OCI-LY1 (cell line): ENCODE measurements at regions not wholly inside any gene's neighbourhood (a gene's known extent, or its start where the extent isn't known, plus 50 kb on each side); places are given as distances from the start of the nearest gene placed in this dataset.

Source experiments
- H2AFZ ChIP-seq: fragments of 200-600 bp; sonication (generic), shearing (Covaris generic); 2 replicates; pipeline ENCODE4 v1.6.0; 2014; ENCODE audit warnings: antibody characterized with exemption, mild to moderate bottlenecking, low read length
- H3F3A ChIP-seq: fragments of 200-600 bp; sonication (generic), shearing (Covaris generic); 2 replicates; pipeline ENCODE4 v1.6.0; 2014; ENCODE audit warnings: mild to moderate bottlenecking, antibody characterized with exemption, low read length, moderate library complexity; ENCODE audit not compliant: insufficient read depth
- H3K27ac ChIP-seq: fragments of 200-600 bp; sonication (generic); 2 replicates; pipeline ENCODE4 v1.5.1; 2014; ENCODE audit warnings: low read length, mixed run types, mild to moderate bottlenecking, low read depth; ENCODE audit not compliant: poor library complexity, severe bottlenecking
- H3K27me3 ChIP-seq: fragments of 200-600 bp; sonication (generic); 2 replicates; pipeline ENCODE4 v1.6.0; 2014; ENCODE audit warnings: antibody characterized with exemption, mild to moderate bottlenecking, low read length, moderate library complexity; ENCODE audit not compliant: insufficient read depth
- H3K36me3 ChIP-seq: fragments of 200-600 bp; sonication (generic); 2 replicates; pipeline ENCODE4 v1.6.1; 2014; ENCODE audit warnings: mild to moderate bottlenecking, antibody characterized with exemption, low read length, moderate library complexity, mixed read lengths; ENCODE audit not compliant: insufficient read depth
- H3K4me1 ChIP-seq: fragments of 200-600 bp; sonication (generic); 2 replicates; pipeline ENCODE4 v1.5.1; 2014; ENCODE audit warnings: mild to moderate bottlenecking, low read length, moderate library complexity; ENCODE audit not compliant: insufficient read depth, severe bottlenecking
- H3K4me2 ChIP-seq: fragments of 200-600 bp; sonication (generic), shearing (Covaris generic); 2 replicates; pipeline ENCODE4 v1.6.1; 2014; ENCODE audit warnings: low read length
- H3K4me3 ChIP-seq: fragments of 200-600 bp; sonication (generic); 2 replicates; pipeline ENCODE4 v1.5.1; 2014; ENCODE audit warnings: low read length, low read depth, mild to moderate bottlenecking, mixed read lengths; ENCODE audit not compliant: poor library complexity, severe bottlenecking
- H3K79me2 ChIP-seq: fragments of 200-600 bp; shearing (Covaris generic); 2 replicates; pipeline ENCODE4 v1.6.1; 2016; ENCODE audit warnings: mixed run types, low read length, mixed read lengths; ENCODE audit not compliant: insufficient read depth
- H3K9ac ChIP-seq: fragments of 200-600 bp; sonication (generic), shearing (Covaris generic); 2 replicates; pipeline ENCODE4 v1.6.1; 2014; ENCODE audit warnings: mild to moderate bottlenecking, low read length, mixed read lengths
- H3K9me2 ChIP-seq: fragments of 200-600 bp; sonication (generic), shearing (Covaris generic); 2 replicates; pipeline ENCODE4 v1.6.1; 2014; ENCODE audit warnings: low read depth, mild to moderate bottlenecking, low read length, mixed read lengths
- H3K9me3 ChIP-seq: fragments of 200-600 bp; shearing (Covaris generic); 2 replicates; pipeline ENCODE4 v1.6.1; 2014; ENCODE audit warnings: low read length, mixed read lengths
- H4K20me1 ChIP-seq: fragments of 200-600 bp; sonication (generic), shearing (Covaris generic); 2 replicates; pipeline ENCODE4 v1.6.0; 2016; ENCODE audit warnings: mild to moderate bottlenecking, low read length; ENCODE audit not compliant: insufficient read depth
- EZH2 ChIP-seq: fragments of 200-600 bp; sonication (generic), shearing (Covaris generic); IDR thresholded peaks from 2 replicates; pipeline ENCODE4 v1.8.0; 2017; ENCODE audit warnings: borderline replicate concordance, mixed run types, mild to moderate bottlenecking, antibody characterized with exemption, low read length, moderate library complexity, mixed read lengths
- TF ChIP-seq, protein P1 (sequence below): fragments of 200-600 bp; sonication (generic), shearing (Covaris generic); IDR thresholded peaks from 2 replicates; pipeline ENCODE4 v1.5.1; 2017; ENCODE audit warnings: mild to moderate bottlenecking, antibody characterized with exemption, low read length, moderate library complexity, mixed read lengths

DNA sequence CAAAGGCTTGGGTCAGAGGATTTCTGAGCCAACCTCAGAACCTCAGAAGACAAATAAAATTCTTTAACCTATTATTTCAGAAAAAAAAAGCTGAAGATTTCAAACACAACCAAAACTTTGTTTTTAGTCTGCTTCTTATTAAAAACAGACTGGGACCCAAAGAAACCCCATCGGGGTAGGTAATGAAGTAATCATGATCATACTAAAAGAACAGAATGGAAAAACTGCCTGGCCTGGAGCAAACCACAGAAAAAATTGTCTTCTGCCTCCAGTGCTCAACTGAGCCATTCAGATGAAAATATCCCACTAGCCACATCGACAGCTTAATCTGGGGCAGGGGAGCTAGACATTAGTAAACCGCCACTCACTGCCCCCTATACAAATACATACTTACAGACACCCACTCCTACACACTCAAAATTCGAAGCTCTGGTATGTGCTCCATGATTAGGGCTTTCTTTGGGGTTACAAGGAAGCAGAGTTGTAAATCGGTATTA lies 76.5 kb downstream of the SDC1 start:
- TF ChIP-seq, protein P1, sequence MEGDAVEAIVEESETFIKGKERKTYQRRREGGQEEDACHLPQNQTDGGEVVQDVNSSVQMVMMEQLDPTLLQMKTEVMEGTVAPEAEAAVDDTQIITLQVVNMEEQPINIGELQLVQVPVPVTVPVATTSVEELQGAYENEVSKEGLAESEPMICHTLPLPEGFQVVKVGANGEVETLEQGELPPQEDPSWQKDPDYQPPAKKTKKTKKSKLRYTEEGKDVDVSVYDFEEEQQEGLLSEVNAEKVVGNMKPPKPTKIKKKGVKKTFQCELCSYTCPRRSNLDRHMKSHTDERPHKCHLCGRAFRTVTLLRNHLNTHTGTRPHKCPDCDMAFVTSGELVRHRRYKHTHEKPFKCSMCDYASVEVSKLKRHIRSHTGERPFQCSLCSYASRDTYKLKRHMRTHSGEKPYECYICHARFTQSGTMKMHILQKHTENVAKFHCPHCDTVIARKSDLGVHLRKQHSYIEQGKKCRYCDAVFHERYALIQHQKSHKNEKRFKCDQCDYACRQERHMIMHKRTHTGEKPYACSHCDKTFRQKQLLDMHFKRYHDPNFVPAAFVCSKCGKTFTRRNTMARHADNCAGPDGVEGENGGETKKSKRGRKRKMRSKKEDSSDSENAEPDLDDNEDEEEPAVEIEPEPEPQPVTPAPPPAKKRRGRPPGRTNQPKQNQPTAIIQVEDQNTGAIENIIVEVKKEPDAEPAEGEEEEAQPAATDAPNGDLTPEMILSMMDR: no peak
- TF ChIP-seq EZH2: no peak
- Histone ChIP-seq H3F3A (no peaks in the 10 kb centered on the region), H3K27ac (no peak overlapping the region), H3K9me3 (no peaks in the 10 kb centered on the region), H4K20me1 (no peaks in the 10 kb centered on the region), H3K27me3 (no peaks in the 10 kb centered on the region), H3K9me2 (no peaks in the 10 kb centered on the region), H3K4me2 (no peak overlapping the region), H3K4me1 (no peaks in the 10 kb centered on the region), H3K4me3 (no peak overlapping the region), H3K9ac (no peak overlapping the region), H2AFZ (no peak overlapping the region), H3K79me2 (no peaks in the 10 kb centered on the region), H3K36me3 (no peaks in the 10 kb centered on the region)

GRCh38 chr2:20147351-20147750 lies 77.6 kb downstream of the SDC1 start:
- Histone ChIP-seq H3K27me3 (peaks cover 3% of the 10 kb centered on the region; the same call in 1 of the 2 replicates), H3K27ac (no peak overlapping the region), H3K9ac (no peak overlapping the region), H3F3A (no peaks in the 10 kb centered on the region), H3K36me3 (no peaks in the 10 kb centered on the region), H3K4me1 (no peaks in the 10 kb centered on the region), H3K9me2 (no peaks in the 10 kb centered on the region), H4K20me1 (no peaks in the 10 kb centered on the region), H3K4me3 (no peak overlapping the region), H2AFZ (no peak overlapping the region), H3K79me2 (no peaks in the 10 kb centered on the region), H3K9me3 (no peaks in the 10 kb centered on the region), H3K4me2 (no peak overlapping the region)
- TF ChIP-seq, protein P1: no peak
- TF ChIP-seq EZH2: no peak

GRCh38 chr2:20146401-20146800 lies 78.5 kb downstream of the SDC1 start:
- Histone ChIP-seq H3K27me3 (peaks cover 3% of the 10 kb centered on the region; the same call in 1 of the 2 replicates), H3K79me2 (no peaks in the 10 kb centered on the region), H2AFZ (no peak overlapping the region), H3F3A (no peaks in the 10 kb centered on the region), H3K4me2 (no peak overlapping the region), H3K9me2 (no peaks in the 10 kb centered on the region), H3K4me3 (no peak overlapping the region), H3K36me3 (no peaks in the 10 kb centered on the region), H3K9me3 (no peaks in the 10 kb centered on the region), H3K4me1 (no peaks in the 10 kb centered on the region), H4K20me1 (no peaks in the 10 kb centered on the region), H3K27ac (no peak overlapping the region), H3K9ac (no peak overlapping the region)
- TF ChIP-seq, protein P1: no peak
- TF ChIP-seq EZH2: no peak
